ENCODE measurements at regions not wholly inside any gene's neighbourhood (a gene's known extent, or its start where the extent isn't known, plus 50 kb on each side); places are given as distances from the start of the nearest gene placed in this dataset.

DNA sequence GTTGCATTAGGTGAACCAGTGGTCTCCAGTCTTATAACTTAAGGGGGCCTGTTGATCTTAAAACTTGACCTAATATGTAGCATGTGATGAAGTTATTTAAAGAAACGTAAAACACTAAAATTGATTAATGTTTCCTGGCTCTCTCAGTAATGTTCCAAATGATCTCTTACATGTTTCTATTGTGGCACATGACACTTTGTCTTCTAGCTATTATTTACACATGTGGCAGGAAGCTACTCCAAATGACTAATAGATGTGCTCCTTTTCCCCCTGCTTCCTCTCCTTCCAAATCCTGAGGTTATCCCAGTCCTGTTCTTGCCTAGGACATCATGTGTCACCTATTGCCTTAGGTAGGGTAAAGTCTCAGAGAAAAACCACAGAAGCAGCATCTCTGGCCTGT lies 89.4 kb downstream of the FAS start:
- ATAC-seq (replicated peaks in 1 of 4) (no peak), DNase-seq (no peak)
- H3K36me3 Mint-ChIP-seq = no peaks in the 10 kb centered on the region
- peaks cover 0 to 7% of the 10 kb centered on the region in 2 experiments for H3K4me1 ChIP-seq (ENCODE audit: control insufficient read depth in 1 of 2, extremely low read depth in 1 of 2, insufficient read depth in 2 of 2, low read length in 2 of 2)
- CTCF ChIA-PET = interaction anchor here in 1 of 2 donors (0.6 kb wide), 1 partner anchor 526 kb away, joined by 3 read pairs; no protein-coding TSS in a partner anchor
- H3K27me3 ChIP-seq (replicated peaks in 1 of 2; ENCODE audit: control insufficient read depth in 2 of 2, extremely low read depth in 1 of 2, insufficient read depth in 2 of 2, low read length in 1 of 2) = no peaks in the 10 kb centered on the region
- no CpG with 5 or more reads among the region's 1 CpG for WGBS (ENCODE audit: insufficient coverage)
- H3K27ac ChIP-seq (ENCODE audit: low read length) = no peak overlapping the region
- H3K9me3 ChIP-seq = no peaks in the 10 kb centered on the region
- H3K4me3 Mint-ChIP-seq = no peak overlapping the region
- no peak overlapping the region for H3K4me3 ChIP-seq (ENCODE audit: control insufficient read depth in 1 of 2, extremely low read depth in 1 of 2, low read length in 1 of 2)
- peaks cover 0 to 5% of the 10 kb centered on the region in 2 donors for H3K27me3 Mint-ChIP-seq
- no peaks in the 10 kb centered on the region for H3K36me3 ChIP-seq (ENCODE audit: control insufficient read depth in 2 of 2, extremely low read depth in 1 of 2, insufficient read depth in 1 of 2, low read length in 1 of 2)
- POLR2A ChIA-PET = no interaction called here
- peaks cover 0 to 20% (median 17%) of the 10 kb centered on the region in 3 donors for H3K4me1 Mint-ChIP-seq
- no peaks in the 10 kb centered on the region for H3K9me3 Mint-ChIP-seq
- no peak overlapping the region for H3K27ac Mint-ChIP-seq

DNA sequence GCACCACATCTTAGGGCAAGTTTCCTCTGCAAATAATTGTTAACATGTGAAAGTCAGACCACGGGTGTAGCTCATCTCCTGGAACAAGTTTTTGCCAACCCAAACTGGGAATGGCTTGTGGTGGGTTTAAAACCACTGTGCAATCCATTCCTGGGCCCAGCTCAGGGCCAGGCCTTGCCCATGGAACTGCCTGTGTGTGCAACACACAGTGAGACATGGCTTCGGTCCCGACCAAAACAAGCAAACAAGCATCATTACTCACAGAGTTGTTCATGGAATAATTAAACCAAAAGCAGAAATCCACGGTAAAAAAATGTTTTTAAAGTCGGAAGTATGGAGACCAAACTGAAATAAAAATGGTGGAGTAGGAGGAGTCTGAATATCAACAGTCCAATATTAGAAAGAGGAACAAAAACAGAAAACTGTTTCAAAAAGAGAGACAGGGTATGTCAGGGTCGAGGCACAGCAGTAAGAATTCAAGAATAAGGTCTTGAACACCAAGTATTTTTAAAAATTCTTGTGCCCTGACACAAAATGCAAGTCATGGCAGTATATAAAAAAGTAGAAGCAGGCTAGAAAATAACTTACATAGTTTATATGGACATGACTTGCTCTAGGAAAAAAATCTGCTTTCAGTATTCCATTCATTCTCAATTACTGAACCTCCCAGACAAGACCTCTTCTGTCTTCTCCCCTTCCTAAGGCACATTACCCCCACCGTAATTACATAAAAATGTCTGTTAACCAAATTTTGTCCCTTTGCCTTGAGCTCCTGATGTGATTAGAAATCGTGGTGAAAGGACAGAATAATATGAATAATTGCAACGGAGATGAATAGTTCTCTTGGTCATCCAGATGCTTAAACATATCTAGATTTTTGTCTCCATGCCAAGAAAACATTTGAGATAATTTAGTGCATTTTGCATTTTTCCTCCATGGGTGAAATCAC lies 88.4 kb downstream of the FAS start:
- ChIA-PET POLR2A (no interaction called here), CTCF (no interaction called here)
- H3K4me3 Mint-ChIP-seq = no peak overlapping the region
- 100% methylated on average over 1 of the region's 9 CpGs for WGBS (ENCODE audit: insufficient coverage)
- H3K27me3 Mint-ChIP-seq = peaks cover 0 to 5% of the 10 kb centered on the region in 2 donors
- H3K4me1 ChIP-seq (ENCODE audit: control insufficient read depth in 1 of 2, extremely low read depth in 1 of 2, insufficient read depth in 2 of 2, low read length in 2 of 2) = peaks cover 0 to 5% of the 10 kb centered on the region in 2 experiments
- H3K4me3 ChIP-seq (ENCODE audit: control insufficient read depth in 1 of 2, extremely low read depth in 1 of 2, low read length in 1 of 2) = no peak overlapping the region
- no peak for DNase-seq
- H3K9me3 Mint-ChIP-seq = no peaks in the 10 kb centered on the region
- no peak overlapping the region for H3K27ac ChIP-seq (ENCODE audit: low read length)
- H3K27ac Mint-ChIP-seq = no peak overlapping the region
- H3K4me1 Mint-ChIP-seq = peaks cover 0 to 20% (median 17%) of the 10 kb centered on the region in 3 donors
- H3K36me3 ChIP-seq (ENCODE audit: control insufficient read depth in 2 of 2, extremely low read depth in 1 of 2, insufficient read depth in 1 of 2, low read length in 1 of 2) = no peaks in the 10 kb centered on the region
- no peaks in the 10 kb centered on the region for H3K36me3 Mint-ChIP-seq
- ATAC-seq (replicated peaks in 1 of 4) = no peak
- no peaks in the 10 kb centered on the region for H3K9me3 ChIP-seq
- H3K27me3 ChIP-seq (replicated peaks in 1 of 2; ENCODE audit: control insufficient read depth in 2 of 2, extremely low read depth in 1 of 2, insufficient read depth in 2 of 2, low read length in 1 of 2) = no peaks in the 10 kb centered on the region

DNA sequence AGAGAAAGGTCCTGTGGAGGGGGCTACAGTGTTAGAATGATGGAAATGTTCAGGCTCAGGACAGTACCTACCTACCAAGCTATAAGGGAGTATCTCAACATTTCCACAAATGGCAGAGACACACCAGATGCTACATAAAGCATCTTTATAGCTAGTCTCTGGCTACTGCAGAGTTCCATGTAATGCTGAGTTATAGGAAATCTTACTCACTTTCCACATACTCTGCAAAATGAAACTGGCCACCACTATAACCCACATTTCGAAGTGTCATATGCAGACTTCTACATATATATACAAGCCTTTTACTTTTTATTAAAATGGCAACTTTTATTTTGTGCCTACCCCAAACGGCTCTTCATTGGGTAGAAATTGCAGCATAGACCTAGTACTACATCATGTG lies 85.5 kb downstream of the FAS start:
- WGBS (ENCODE audit: insufficient coverage) = no CpG with 5 or more reads among the region's 2 CpGs
- Histone ChIP-seq H3K27me3 (replicated peaks in 1 of 2; ENCODE audit: control insufficient read depth in 2 of 2, extremely low read depth in 1 of 2, insufficient read depth in 2 of 2, low read length in 1 of 2) (no peaks in the 10 kb centered on the region), H3K27ac (ENCODE audit: low read length) (no peak overlapping the region), H3K4me1 (ENCODE audit: control insufficient read depth in 1 of 2, extremely low read depth in 1 of 2, insufficient read depth in 2 of 2, low read length in 2 of 2) (no peaks in the 10 kb centered on the region), H3K36me3 (ENCODE audit: control insufficient read depth in 2 of 2, extremely low read depth in 1 of 2, insufficient read depth in 1 of 2, low read length in 1 of 2) (no peaks in the 10 kb centered on the region), H3K9me3 (no peaks in the 10 kb centered on the region), H3K4me3 (ENCODE audit: control insufficient read depth in 1 of 2, extremely low read depth in 1 of 2, low read length in 1 of 2) (no peak overlapping the region)
- Mint-ChIP-seq H3K4me1 (peaks cover 0 to 7% (median 3%) of the 10 kb centered on the region in 3 donors), H3K4me3 (no peak overlapping the region), H3K9me3 (no peaks in the 10 kb centered on the region), H3K27ac (no peak overlapping the region), H3K36me3 (no peaks in the 10 kb centered on the region), H3K27me3 (peaks cover 0 to 8% of the 10 kb centered on the region in 2 donors)
- DNase-seq (no peak), ATAC-seq (replicated peaks in 1 of 4) (no peak)
- POLR2A ChIA-PET = interaction anchor here in 1 of 2 donors (0.6 kb wide), 1 partner anchor 1717 kb away, joined by 3 read pairs; no protein-coding TSS in a partner anchor
- CTCF ChIA-PET = no interaction called here

DNA sequence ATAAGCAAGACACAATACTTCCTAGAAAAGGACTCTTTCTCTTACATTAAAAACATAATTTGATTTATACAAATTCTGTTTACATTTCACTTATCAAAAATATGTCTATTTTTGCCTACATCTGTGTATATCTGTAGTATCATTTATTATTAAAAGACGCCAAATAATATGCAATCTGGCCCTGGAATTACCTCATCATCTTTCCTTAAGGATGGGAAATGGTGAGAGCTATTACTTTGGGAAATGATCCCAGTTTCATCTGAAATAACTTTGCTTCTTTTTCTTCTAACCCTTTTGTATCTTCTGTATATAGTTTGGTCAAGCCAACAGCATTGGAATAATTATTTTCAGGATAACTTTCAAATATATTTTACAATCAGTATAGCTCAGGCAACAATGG lies 85.0 kb downstream of the FAS start:
- ChIA-PET POLR2A (interaction anchor here (0.5 to 0.6 kb wide), 2 partner anchors 1173 to 1717 kb away, joined by 3 read pairs; no protein-coding TSS in a partner anchor), CTCF (no interaction called here)
- H3K9me3 ChIP-seq = no peaks in the 10 kb centered on the region
- no peaks in the 10 kb centered on the region for H3K36me3 Mint-ChIP-seq
- H3K4me3 Mint-ChIP-seq = no peak overlapping the region
- H3K27ac Mint-ChIP-seq = no peak overlapping the region
- no peak overlapping the region for H3K27ac ChIP-seq (ENCODE audit: low read length)
- H3K4me1 ChIP-seq (ENCODE audit: control insufficient read depth in 1 of 2, extremely low read depth in 1 of 2, insufficient read depth in 2 of 2, low read length in 2 of 2) = no peaks in the 10 kb centered on the region
- WGBS (ENCODE audit: insufficient coverage) = no CpG with 5 or more reads among the region's 1 CpG
- H3K27me3 ChIP-seq (replicated peaks in 1 of 2; ENCODE audit: control insufficient read depth in 2 of 2, extremely low read depth in 1 of 2, insufficient read depth in 2 of 2, low read length in 1 of 2) = no peaks in the 10 kb centered on the region
- no peak overlapping the region for H3K4me3 ChIP-seq (ENCODE audit: control insufficient read depth in 1 of 2, extremely low read depth in 1 of 2, low read length in 1 of 2)
- H3K36me3 ChIP-seq (ENCODE audit: control insufficient read depth in 2 of 2, extremely low read depth in 1 of 2, insufficient read depth in 1 of 2, low read length in 1 of 2) = no peaks in the 10 kb centered on the region
- H3K9me3 Mint-ChIP-seq = no peaks in the 10 kb centered on the region
- H3K4me1 Mint-ChIP-seq = peaks cover 0 to 5% (median 2%) of the 10 kb centered on the region in 3 donors
- DNase-seq (no peak), ATAC-seq (replicated peaks in 1 of 4) (no peak)
- H3K27me3 Mint-ChIP-seq = peaks cover 0 to 8% of the 10 kb centered on the region in 2 donors

DNA sequence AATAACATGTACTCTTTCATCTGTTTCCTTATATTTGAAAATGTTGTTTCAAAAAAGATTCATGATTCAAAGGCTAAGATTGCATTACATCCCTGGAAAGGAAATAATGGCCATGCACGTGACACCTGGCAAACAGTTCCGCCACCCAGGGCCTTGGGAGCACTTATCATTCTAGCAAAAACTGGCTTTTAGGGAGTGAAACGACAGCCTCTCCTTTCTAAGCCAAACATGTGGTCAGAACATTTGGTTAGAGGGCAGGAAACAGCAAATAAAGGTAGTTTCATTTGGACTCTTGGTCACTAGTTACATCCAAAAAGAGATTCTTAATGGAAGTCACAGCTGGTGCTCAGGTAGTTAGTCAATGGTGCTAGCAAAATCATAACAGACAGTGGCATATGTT lies 83.5 kb downstream of the FAS start:
- Mint-ChIP-seq H3K9me3 (no peaks in the 10 kb centered on the region), H3K4me1 (no peaks in the 10 kb centered on the region), H3K27me3 (peaks cover 3 to 8% of the 10 kb centered on the region in 2 donors), H3K36me3 (no peaks in the 10 kb centered on the region), H3K27ac (no peak overlapping the region), H3K4me3 (no peak overlapping the region)
- Histone ChIP-seq H3K4me3 (ENCODE audit: control insufficient read depth in 1 of 2, extremely low read depth in 1 of 2, low read length in 1 of 2) (no peak overlapping the region), H3K4me1 (ENCODE audit: control insufficient read depth in 1 of 2, extremely low read depth in 1 of 2, insufficient read depth in 2 of 2, low read length in 2 of 2) (no peaks in the 10 kb centered on the region), H3K27ac (ENCODE audit: low read length) (no peak overlapping the region), H3K27me3 (replicated peaks in 1 of 2; ENCODE audit: control insufficient read depth in 2 of 2, extremely low read depth in 1 of 2, insufficient read depth in 2 of 2, low read length in 1 of 2) (no peaks in the 10 kb centered on the region), H3K36me3 (ENCODE audit: control insufficient read depth in 2 of 2, extremely low read depth in 1 of 2, insufficient read depth in 1 of 2, low read length in 1 of 2) (no peaks in the 10 kb centered on the region), H3K9me3 (no peaks in the 10 kb centered on the region)
- WGBS (ENCODE audit: insufficient coverage) = no CpG with 5 or more reads among the region's 3 CpGs
- ChIA-PET CTCF (no interaction called here), POLR2A (no interaction called here)
- DNase-seq (no peak), ATAC-seq (replicated peaks in 1 of 4) (no peak)

DNA sequence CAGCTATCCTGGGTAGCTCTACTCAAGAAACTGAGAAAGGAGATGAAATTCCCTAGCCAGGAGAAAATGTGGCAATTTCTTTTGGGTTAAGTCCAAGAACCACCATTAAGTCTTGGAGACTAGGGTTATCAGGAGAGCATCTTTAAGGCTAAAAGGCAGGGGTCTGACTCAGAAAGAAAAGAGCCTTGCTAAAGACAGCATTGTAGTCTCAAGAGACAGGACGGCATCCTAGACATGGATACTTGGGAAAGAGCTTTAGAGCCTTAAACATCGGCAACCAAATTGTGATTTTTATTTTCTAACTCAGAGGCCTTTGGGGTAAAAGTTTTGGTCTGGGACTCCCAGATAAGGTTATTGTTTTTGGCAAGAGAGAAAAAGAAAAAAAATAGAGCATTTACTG lies 83.1 kb downstream of the FAS start:
- CTCF ChIA-PET = no interaction called here
- Mint-ChIP-seq H3K27me3 (peaks cover 3 to 8% of the 10 kb centered on the region in 2 donors), H3K4me1 (no peaks in the 10 kb centered on the region), H3K27ac (no peak overlapping the region), H3K36me3 (no peaks in the 10 kb centered on the region), H3K9me3 (no peaks in the 10 kb centered on the region), H3K4me3 (no peak overlapping the region)
- 100% methylated on average over 2 of the region's 2 CpGs for WGBS (ENCODE audit: insufficient coverage)
- no peaks in the 10 kb centered on the region for H3K27me3 ChIP-seq (replicated peaks in 1 of 2; ENCODE audit: control insufficient read depth in 2 of 2, extremely low read depth in 1 of 2, insufficient read depth in 2 of 2, low read length in 1 of 2)
- no peak for ATAC-seq (replicated peaks in 1 of 4)
- H3K4me3 ChIP-seq (ENCODE audit: control insufficient read depth in 1 of 2, extremely low read depth in 1 of 2, low read length in 1 of 2) = no peak overlapping the region
- no peaks in the 10 kb centered on the region for H3K36me3 ChIP-seq (ENCODE audit: control insufficient read depth in 2 of 2, extremely low read depth in 1 of 2, insufficient read depth in 1 of 2, low read length in 1 of 2)
- H3K27ac ChIP-seq (ENCODE audit: low read length) = no peak overlapping the region
- DNase-seq = no peak
- no peaks in the 10 kb centered on the region for H3K4me1 ChIP-seq (ENCODE audit: control insufficient read depth in 1 of 2, extremely low read depth in 1 of 2, insufficient read depth in 2 of 2, low read length in 2 of 2)
- POLR2A ChIA-PET = no interaction called here
- H3K9me3 ChIP-seq = no peaks in the 10 kb centered on the region

Measured in T-cell (primary cell).